Mesothelial cell of epicardium (in vitro differentiated cells): ENCODE measurements at regions not wholly inside any gene's neighbourhood (a gene's known extent, or its start where the extent isn't known, plus 50 kb on each side); places are given as distances from the start of the nearest gene placed in this dataset.
A peak's percentile ranks its signal among the peaks of the same experiment; 100 is the strongest.

ENCODE experiments used
- DNase-seq, 2 experiments: peaks; one replicate each; pipeline ENCODE4 v3.0.0; 2021; ENCODE audit warnings: low spot score in 2 of 2; ENCODE audit not compliant: unreplicated experiment in 2 of 2
- H3K27ac Mint-ChIP-seq: 2 replicates; pipeline ENCODE4 v1.8.0; 2021; ENCODE audit warnings: mixed read lengths
- H3K27me3 Mint-ChIP-seq: 2 replicates; pipeline ENCODE4 v1.8.0; 2021; ENCODE audit warnings: low read depth, mixed read lengths
- H3K36me3 Mint-ChIP-seq: 2 replicates; pipeline ENCODE4 v1.8.0; 2021; ENCODE audit warnings: mixed read lengths
- H3K4me1 Mint-ChIP-seq: 2 replicates; pipeline ENCODE4 v1.8.0; 2021; ENCODE audit warnings: mixed read lengths
- H3K4me3 Mint-ChIP-seq: 2 replicates; pipeline ENCODE4 v1.8.0; 2021; ENCODE audit warnings: mild to moderate bottlenecking, moderate library complexity, mixed read lengths
- H3K9me3 Mint-ChIP-seq: 2 replicates; pipeline ENCODE4 v1.8.0; 2021; ENCODE audit warnings: mixed read lengths
- CTCF ChIP-seq: fragments of 200-600 bp; sonication (generic); IDR thresholded peaks from one replicate; pipeline ENCODE4 v1.5.0; 2021; ENCODE audit warnings: antibody characterized with exemption; ENCODE audit not compliant: unreplicated experiment

DNA sequence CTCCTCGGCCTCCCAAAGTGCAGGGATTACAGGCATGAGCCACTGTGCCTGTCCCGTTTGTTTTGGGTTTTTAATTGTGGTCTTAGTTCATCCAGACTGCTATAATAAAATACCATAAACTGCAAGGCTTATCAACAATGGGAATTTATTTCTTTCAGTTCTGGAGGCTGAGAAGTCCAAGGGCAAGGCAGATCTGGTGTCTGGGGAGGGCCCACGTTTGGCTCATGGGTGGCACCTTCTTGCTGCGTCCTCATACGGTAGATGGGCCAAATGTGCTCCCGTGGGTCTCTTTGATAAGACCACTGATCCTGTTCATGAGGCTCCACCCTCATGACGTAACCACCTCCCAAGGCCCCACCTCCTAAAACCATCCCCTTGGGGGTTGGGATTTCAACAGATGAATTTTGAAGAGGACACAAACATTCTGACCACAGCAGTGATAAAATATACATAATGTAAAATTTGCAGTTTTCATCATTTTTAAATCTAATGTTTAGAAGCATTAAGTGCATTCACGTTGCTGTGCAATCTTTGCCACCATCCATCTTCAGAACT is 133.4 kb upstream of the ERRFI1 start:
- Mint-ChIP-seq H3K27me3 (no peaks in the 10 kb centered on the region), H3K36me3 (peaks cover 1% of the 10 kb centered on the region), H3K4me1 (peaks cover 15% of the 10 kb centered on the region), H3K4me3 (no peak overlapping the region), H3K9me3 (peaks cover 3% of the 10 kb centered on the region), H3K27ac (no peak overlapping the region)
- no peak for TF ChIP-seq CTCF
- DNase-seq = no peak

DNA sequence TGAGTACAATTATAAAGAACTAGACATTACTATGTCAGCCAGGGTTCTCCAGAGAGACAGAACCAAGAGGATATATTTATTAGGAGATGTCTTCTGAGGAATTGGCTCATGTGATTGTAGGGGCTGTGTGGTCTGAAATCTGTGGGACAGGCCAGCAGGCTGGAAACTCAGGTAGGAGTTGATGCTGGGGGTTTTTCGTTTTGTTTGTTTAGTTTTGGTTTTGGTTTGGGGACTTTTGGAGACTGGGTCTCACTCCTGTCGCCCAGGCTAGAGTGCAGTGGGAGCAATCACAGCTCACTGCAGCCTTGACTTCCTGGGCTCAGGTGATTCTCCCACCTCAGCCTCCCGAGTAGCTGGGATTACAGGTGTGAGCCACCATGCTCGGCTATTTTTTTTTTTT is 132.9 kb upstream of the ERRFI1 start:
- no peak for DNase-seq
- no peaks in the 10 kb centered on the region for H3K27me3 Mint-ChIP-seq
- H3K9me3 Mint-ChIP-seq = peaks cover 3% of the 10 kb centered on the region
- no peak overlapping the region for H3K27ac Mint-ChIP-seq
- H3K4me1 Mint-ChIP-seq = peaks cover 19% of the 10 kb centered on the region
- H3K36me3 Mint-ChIP-seq = peaks cover 1% of the 10 kb centered on the region
- no peak for TF ChIP-seq CTCF
- no peak overlapping the region for H3K4me3 Mint-ChIP-seq

DNA sequence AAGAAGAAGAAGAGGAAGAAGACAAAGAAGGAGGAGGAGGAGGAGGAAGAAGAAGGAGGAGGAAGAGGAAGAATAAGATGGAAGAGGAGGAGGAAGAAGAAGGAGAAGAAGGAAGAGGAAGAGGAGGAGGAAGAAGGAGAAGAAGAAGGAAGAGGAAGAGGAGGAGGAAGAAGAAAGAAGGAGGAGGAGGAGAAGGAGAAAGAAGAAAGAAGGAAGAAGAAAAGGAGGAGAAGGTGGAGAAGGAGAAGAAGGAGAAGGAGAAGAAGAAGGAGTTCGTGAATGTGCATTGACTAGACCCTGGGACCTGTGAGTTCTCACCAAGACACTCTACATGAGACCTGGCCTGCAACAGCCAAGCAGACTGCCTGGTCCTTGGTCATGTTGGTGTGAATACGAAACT is 131.7 kb upstream of the ERRFI1 start:
- H3K27me3 Mint-ChIP-seq = no peaks in the 10 kb centered on the region
- peaks cover 10% of the 10 kb centered on the region for H3K9me3 Mint-ChIP-seq
- peaks cover 23% of the 10 kb centered on the region for H3K4me1 Mint-ChIP-seq
- H3K4me3 Mint-ChIP-seq = no peak overlapping the region
- no peak overlapping the region for H3K27ac Mint-ChIP-seq
- H3K36me3 Mint-ChIP-seq = peaks cover 1% of the 10 kb centered on the region
- TF ChIP-seq CTCF = no peak
- DNase-seq = no peak

DNA sequence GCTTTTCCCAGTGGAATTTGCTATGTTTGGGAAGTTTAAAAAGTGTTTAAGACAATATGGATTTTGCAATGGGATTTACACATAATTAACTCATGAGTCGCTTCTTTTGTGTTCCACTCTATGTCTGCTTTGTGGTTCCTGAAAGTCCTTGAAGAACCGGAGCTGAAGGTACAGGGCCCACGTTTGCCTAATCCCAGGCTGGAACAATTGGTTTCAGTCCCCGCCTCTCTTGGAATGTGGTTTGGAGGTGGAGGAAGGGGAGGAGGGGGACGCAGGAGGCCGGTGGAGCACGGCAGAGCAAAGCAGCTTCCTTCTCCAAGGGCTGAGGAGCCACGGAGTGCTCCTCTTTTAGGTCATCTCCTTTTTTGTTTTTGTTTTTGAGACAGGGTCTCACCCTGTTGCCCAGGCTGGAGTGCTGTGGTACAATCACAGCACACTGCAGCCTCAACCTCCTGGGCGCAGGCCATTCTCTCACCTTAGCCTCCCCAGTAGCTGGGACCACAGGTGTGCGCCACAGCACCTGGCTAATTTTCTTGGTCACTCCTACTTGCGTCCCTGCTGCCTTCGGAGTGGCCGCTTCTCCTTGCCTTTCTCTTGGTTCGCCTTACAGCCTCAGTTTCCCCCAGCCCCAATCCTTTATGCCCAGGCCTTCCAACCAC is 129.5 kb upstream of the ERRFI1 start:
- DNase-seq = no peak
- H3K4me1 Mint-ChIP-seq = peaks cover 32% of the 10 kb centered on the region
- peaks cover 8% of the 10 kb centered on the region for H3K9me3 Mint-ChIP-seq
- no peak overlapping the region for H3K4me3 Mint-ChIP-seq
- H3K36me3 Mint-ChIP-seq = peaks cover 3% of the 10 kb centered on the region
- no peak for TF ChIP-seq CTCF
- peak overlapping the region; percentile 95 for H3K27ac Mint-ChIP-seq
- no peaks in the 10 kb centered on the region for H3K27me3 Mint-ChIP-seq

DNA sequence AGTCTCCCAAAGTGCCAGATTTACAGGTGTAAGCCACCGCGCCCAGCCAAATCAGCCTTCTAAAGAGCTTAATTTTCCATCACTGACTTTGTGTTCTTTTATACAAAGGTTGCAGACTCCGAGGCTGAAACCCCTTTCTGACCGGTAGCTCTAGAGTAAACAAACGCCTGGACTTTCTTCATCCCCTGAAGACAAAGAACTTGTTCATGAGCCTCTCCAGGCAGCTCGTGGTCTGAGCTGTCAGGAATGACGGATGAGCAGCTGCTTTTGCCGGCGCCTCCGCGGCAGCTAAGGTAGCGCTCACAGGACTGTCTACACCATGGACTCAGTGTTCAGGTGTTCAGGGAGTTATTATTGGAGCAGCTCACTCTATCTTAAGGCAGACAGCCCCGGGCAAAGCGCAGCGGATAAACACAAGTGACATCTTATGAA is 128.5 kb upstream of the ERRFI1 start:
- Mint-ChIP-seq H3K4me3 (peak overlapping the region; percentile 50), H3K36me3 (peaks cover 4% of the 10 kb centered on the region), H3K27me3 (no peaks in the 10 kb centered on the region), H3K27ac (peak overlapping the region; percentile 95), H3K4me1 (peaks cover 33% of the 10 kb centered on the region), H3K9me3 (peaks cover 7% of the 10 kb centered on the region)
- no peak for TF ChIP-seq CTCF
- DNase-seq = peak in 1 of 2 experiments; percentile 66
